ENCODE measurements at regions not wholly inside any gene's neighbourhood (a gene's known extent, or its start where the extent isn't known, plus 50 kb on each side); places are given as distances from the start of the nearest gene placed in this dataset.

DNA sequence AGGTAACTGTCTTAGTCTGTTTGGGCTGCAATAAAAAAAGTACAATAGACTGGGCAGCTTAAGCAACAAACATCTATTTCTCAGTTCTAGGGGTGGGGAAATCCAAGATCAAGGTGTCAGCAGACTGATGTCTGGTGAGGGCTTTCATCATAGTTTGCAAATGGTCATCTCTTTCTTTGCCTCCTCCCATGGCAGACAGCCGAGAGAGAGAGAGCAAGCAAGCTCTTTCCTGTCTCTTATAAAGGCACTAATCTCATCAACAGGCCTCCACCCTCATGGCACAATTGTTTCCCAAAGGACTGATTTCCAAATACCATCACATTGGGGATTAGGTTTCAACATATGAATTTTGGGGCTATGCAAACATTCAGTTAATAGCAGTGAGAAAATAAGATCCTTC, 445.6 kb upstream of the FLRT2 start:
- H3K27ac ChIP-seq (ENCODE audit: low read length): no peak overlapping the region
- no peaks in the 10 kb centered on the region for H3K36me3 ChIP-seq (ENCODE audit: control insufficient read depth in 1 of 2, insufficient read depth in 2 of 2, low read length in 2 of 2)
- no peak overlapping the region for H3K4me3 ChIP-seq (ENCODE audit: low read depth in 1 of 2, low read length in 2 of 2)
- no peaks in the 10 kb centered on the region for H3K27me3 ChIP-seq (ENCODE audit: low read depth, low read length)
- no peaks in the 10 kb centered on the region for H3K4me1 ChIP-seq (ENCODE audit: control insufficient read depth in 1 of 2, insufficient read depth in 2 of 2, low read length in 2 of 2)
- H3K9me3 ChIP-seq (ENCODE audit: control insufficient read depth in 1 of 2, low read length in 2 of 2): no peaks in the 10 kb centered on the region

DNA sequence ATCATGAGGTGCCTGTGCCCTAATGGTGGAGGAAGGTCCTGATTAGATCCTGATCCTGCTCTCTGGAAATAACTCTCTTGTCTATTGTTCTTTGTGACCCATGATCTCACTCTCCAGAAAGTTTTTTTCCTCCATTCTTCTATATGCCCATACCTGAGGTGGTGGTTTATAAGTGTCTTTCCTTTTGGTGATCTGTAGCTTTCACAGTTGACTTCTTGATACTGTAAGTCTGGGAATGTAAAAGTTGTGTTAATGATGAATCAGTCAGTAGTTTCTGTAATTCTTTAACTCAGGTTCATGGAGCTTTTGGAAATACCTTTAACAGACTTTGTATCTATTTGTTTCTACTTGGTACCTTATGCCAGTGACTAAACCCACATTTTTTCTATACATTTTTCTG, 444.0 kb upstream of the FLRT2 start:
- Histone ChIP-seq H3K27me3 (ENCODE audit: low read depth, low read length) (no peaks in the 10 kb centered on the region), H3K4me3 (ENCODE audit: low read depth in 1 of 2, low read length in 2 of 2) (no peak overlapping the region), H3K9me3 (ENCODE audit: control insufficient read depth in 1 of 2, low read length in 2 of 2) (no peaks in the 10 kb centered on the region), H3K36me3 (ENCODE audit: control insufficient read depth in 1 of 2, insufficient read depth in 2 of 2, low read length in 2 of 2) (no peaks in the 10 kb centered on the region), H3K27ac (ENCODE audit: low read length) (no peak overlapping the region), H3K4me1 (ENCODE audit: control insufficient read depth in 1 of 2, insufficient read depth in 2 of 2, low read length in 2 of 2) (no peaks in the 10 kb centered on the region)

DNA sequence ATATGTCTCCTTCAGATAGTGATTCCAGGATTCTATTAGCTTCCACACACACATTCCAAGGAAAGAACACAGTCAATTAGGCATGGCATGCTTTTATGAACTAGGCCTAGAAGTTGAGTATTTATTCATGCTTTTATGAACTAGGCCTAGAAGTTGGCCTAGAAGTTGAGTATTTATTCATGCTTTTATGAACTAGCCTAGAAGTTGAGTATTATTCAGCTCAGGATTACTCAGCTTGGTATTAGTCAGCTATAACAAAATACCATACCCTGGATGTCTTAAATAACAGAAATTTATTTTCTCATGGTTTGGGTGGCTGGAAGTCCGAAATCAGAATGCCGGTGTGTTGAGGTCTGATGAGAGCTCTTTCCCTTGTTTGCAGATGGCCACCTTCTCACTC, 442.7 kb upstream of the FLRT2 start:
- Histone ChIP-seq H3K36me3 (ENCODE audit: control insufficient read depth in 1 of 2, insufficient read depth in 2 of 2, low read length in 2 of 2) (no peaks in the 10 kb centered on the region), H3K9me3 (ENCODE audit: control insufficient read depth in 1 of 2, low read length in 2 of 2) (no peaks in the 10 kb centered on the region), H3K27ac (ENCODE audit: low read length) (no peak overlapping the region), H3K27me3 (ENCODE audit: low read depth, low read length) (no peaks in the 10 kb centered on the region), H3K4me3 (ENCODE audit: low read depth in 1 of 2, low read length in 2 of 2) (no peak overlapping the region), H3K4me1 (ENCODE audit: control insufficient read depth in 1 of 2, insufficient read depth in 2 of 2, low read length in 2 of 2) (no peaks in the 10 kb centered on the region)

GRCh38 chr14:85088192-85088591, 441.8 kb upstream of the FLRT2 start:
- Histone ChIP-seq H3K4me1 (ENCODE audit: control insufficient read depth in 1 of 2, insufficient read depth in 2 of 2, low read length in 2 of 2) (no peaks in the 10 kb centered on the region), H3K4me3 (ENCODE audit: low read depth in 1 of 2, low read length in 2 of 2) (no peak overlapping the region), H3K9me3 (ENCODE audit: control insufficient read depth in 1 of 2, low read length in 2 of 2) (no peaks in the 10 kb centered on the region), H3K27ac (ENCODE audit: low read length) (no peak overlapping the region), H3K27me3 (ENCODE audit: low read depth, low read length) (no peaks in the 10 kb centered on the region), H3K36me3 (ENCODE audit: control insufficient read depth in 1 of 2, insufficient read depth in 2 of 2, low read length in 2 of 2) (peaks cover 0 to 3% of the 10 kb centered on the region in 2 donors)

GRCh38 chr14:85090681-85091080, 439.3 kb upstream of the FLRT2 start:
- H3K9me3 ChIP-seq (ENCODE audit: control insufficient read depth in 1 of 2, low read length in 2 of 2): no peaks in the 10 kb centered on the region
- no peaks in the 10 kb centered on the region for H3K27me3 ChIP-seq (ENCODE audit: low read depth, low read length)
- H3K4me1 ChIP-seq (ENCODE audit: control insufficient read depth in 1 of 2, insufficient read depth in 2 of 2, low read length in 2 of 2): no peaks in the 10 kb centered on the region
- H3K4me3 ChIP-seq (ENCODE audit: low read depth in 1 of 2, low read length in 2 of 2): no peak overlapping the region
- H3K27ac ChIP-seq (ENCODE audit: low read length): no peak overlapping the region
- H3K36me3 ChIP-seq (ENCODE audit: control insufficient read depth in 1 of 2, insufficient read depth in 2 of 2, low read length in 2 of 2): peaks cover 0 to 14% of the 10 kb centered on the region in 2 donors

DNA sequence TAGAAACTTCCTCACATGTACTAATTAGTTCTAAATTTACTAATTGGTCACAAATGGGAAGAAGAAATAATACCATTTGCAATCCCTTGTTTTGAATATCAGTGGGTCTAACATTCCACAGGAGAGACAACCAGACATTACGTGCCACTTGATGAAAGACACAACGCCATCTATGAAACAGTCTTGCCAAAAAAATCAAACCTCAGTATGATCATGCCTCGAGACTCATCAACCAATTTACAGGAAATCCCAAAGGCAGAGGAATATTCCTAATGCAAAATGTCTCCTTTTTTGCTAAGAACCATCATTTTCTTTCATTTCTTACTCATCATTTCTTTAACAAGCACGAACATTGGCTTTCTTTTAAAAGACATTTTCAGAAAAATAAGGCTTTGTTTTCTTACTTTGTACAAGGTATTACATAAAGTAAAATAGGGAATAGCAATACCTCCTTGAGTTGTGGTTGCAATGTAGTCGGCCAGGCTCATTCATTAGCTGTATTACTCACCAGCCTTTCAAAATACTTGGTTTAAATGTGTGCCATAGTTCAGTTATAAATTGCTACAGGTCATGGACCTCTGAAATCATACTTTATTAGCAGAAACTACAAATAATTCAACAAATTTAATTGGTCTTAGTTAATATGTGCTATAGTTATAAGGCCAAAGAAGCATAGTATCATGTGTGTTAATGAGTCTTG, 436.2 kb upstream of the FLRT2 start:
- Histone ChIP-seq H3K4me1 (ENCODE audit: control insufficient read depth in 1 of 2, insufficient read depth in 2 of 2, low read length in 2 of 2) (no peaks in the 10 kb centered on the region), H3K36me3 (ENCODE audit: control insufficient read depth in 1 of 2, insufficient read depth in 2 of 2, low read length in 2 of 2) (peaks cover 0 to 14% of the 10 kb centered on the region in 2 donors), H3K4me3 (ENCODE audit: low read depth in 1 of 2, low read length in 2 of 2) (no peak overlapping the region)

DNA sequence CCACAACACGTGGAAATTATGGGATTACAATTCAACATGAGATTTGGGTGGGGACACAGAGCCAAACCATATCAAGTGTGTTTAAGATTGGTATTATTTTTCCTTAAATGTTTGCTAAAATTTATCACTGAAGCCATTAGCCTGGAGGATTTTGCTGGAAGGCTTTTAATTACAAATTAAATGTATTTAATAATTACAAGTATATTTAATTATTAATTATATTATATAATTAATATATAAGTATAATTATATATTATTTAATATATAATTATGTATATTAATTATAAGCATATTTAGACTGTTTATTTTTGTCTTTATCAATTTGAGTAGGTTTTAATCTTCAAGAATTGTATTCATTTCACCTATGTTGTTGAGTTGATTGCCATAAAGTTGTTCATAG, 427.4 kb upstream of the FLRT2 start:
- Histone ChIP-seq H3K4me3 (ENCODE audit: low read depth in 1 of 2, low read length in 2 of 2) (no peak overlapping the region), H3K9me3 (ENCODE audit: control insufficient read depth in 1 of 2, low read length in 2 of 2) (no peaks in the 10 kb centered on the region), H3K36me3 (ENCODE audit: control insufficient read depth in 1 of 2, insufficient read depth in 2 of 2, low read length in 2 of 2) (no peaks in the 10 kb centered on the region), H3K4me1 (ENCODE audit: control insufficient read depth in 1 of 2, insufficient read depth in 2 of 2, low read length in 2 of 2) (no peaks in the 10 kb centered on the region), H3K27me3 (ENCODE audit: low read depth, low read length) (no peaks in the 10 kb centered on the region), H3K27ac (ENCODE audit: low read length) (no peak overlapping the region)

More for the DNA sequence above, 436.2 kb upstream of the FLRT2 start:
- Histone ChIP-seq H3K9me3 (ENCODE audit: control insufficient read depth in 1 of 2, low read length in 2 of 2) (no peaks in the 10 kb centered on the region), H3K27me3 (ENCODE audit: low read depth, low read length) (no peaks in the 10 kb centered on the region), H3K27ac (ENCODE audit: low read length) (no peak overlapping the region)

GRCh38 chr14:85106506-85106905, 423.4 kb upstream of the FLRT2 start:
- H3K4me3 ChIP-seq (ENCODE audit: low read depth in 1 of 2, low read length in 2 of 2): no peak overlapping the region
- no peaks in the 10 kb centered on the region for H3K27me3 ChIP-seq (ENCODE audit: low read depth, low read length)
- no peaks in the 10 kb centered on the region for H3K4me1 ChIP-seq (ENCODE audit: control insufficient read depth in 1 of 2, insufficient read depth in 2 of 2, low read length in 2 of 2)
- H3K9me3 ChIP-seq (ENCODE audit: control insufficient read depth in 1 of 2, low read length in 2 of 2): no peaks in the 10 kb centered on the region
- no peak overlapping the region for H3K27ac ChIP-seq (ENCODE audit: low read length)
- H3K36me3 ChIP-seq (ENCODE audit: control insufficient read depth in 1 of 2, insufficient read depth in 2 of 2, low read length in 2 of 2): no peaks in the 10 kb centered on the region

DNA sequence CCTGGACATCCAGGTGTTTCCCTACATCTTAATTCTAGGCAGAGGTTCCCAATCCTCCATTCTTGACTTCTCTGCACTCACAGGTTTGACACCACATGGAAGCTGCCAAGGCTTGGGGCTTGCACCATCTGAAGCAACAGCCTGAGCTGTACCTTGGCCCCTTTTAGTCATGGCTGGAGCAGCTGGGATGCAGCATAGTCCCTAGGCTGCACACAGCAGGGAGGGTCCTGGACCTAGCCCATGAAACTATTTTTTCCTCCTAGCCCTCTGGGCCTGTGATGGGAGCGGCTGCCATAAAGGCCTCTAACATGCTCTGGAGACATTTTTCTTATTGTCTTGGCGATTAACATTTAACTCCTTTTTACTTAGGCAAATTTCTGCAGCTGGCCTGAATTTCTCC, 417.2 kb upstream of the FLRT2 start:
- Histone ChIP-seq H3K27ac (ENCODE audit: low read length) (no peak overlapping the region), H3K27me3 (ENCODE audit: low read depth, low read length) (no peaks in the 10 kb centered on the region), H3K4me3 (ENCODE audit: low read depth in 1 of 2, low read length in 2 of 2) (no peak overlapping the region), H3K36me3 (ENCODE audit: control insufficient read depth in 1 of 2, insufficient read depth in 2 of 2, low read length in 2 of 2) (no peaks in the 10 kb centered on the region), H3K4me1 (ENCODE audit: control insufficient read depth in 1 of 2, insufficient read depth in 2 of 2, low read length in 2 of 2) (no peaks in the 10 kb centered on the region), H3K9me3 (ENCODE audit: control insufficient read depth in 1 of 2, low read length in 2 of 2) (peaks cover 0 to 3% of the 10 kb centered on the region in 2 donors)

- Histone ChIP-seq H3K27ac (ENCODE audit: low read length) (no peak overlapping the region), H3K4me3 (ENCODE audit: low read depth in 1 of 2, low read length in 2 of 2) (no peak overlapping the region), H3K27me3 (ENCODE audit: low read depth, low read length) (no peaks in the 10 kb centered on the region), H3K36me3 (ENCODE audit: control insufficient read depth in 1 of 2, insufficient read depth in 2 of 2, low read length in 2 of 2) (no peaks in the 10 kb centered on the region), H3K9me3 (ENCODE audit: control insufficient read depth in 1 of 2, low read length in 2 of 2) (peaks cover 0 to 3% of the 10 kb centered on the region in 2 donors), H3K4me1 (ENCODE audit: control insufficient read depth in 1 of 2, insufficient read depth in 2 of 2, low read length in 2 of 2) (no peaks in the 10 kb centered on the region)
Measured at GRCh38 chr14:85115921-85116320, 414.0 kb upstream of the FLRT2 start.

DNA sequence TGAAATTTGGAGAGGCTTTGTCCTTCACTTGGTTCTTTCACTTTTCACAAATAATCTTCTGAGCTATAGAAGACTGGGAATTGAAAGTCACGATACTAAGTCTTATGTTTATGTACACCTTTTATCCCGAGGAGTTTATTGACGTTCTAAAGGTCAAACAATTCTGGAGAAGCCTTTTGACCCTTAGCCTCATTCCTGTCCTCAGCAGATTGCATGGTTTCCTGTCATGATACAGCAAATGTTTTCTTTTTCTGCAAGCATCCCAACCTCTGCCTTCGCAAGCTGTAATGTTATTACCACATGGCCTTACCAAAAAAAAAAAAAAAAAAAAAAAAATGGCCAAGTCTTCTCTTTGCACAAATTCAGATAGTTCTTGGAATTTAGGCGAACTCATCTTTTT, 411.7 kb upstream of the FLRT2 start:
- Histone ChIP-seq H3K4me1 (ENCODE audit: control insufficient read depth in 1 of 2, insufficient read depth in 2 of 2, low read length in 2 of 2) (no peaks in the 10 kb centered on the region), H3K27me3 (ENCODE audit: low read depth, low read length) (no peaks in the 10 kb centered on the region), H3K4me3 (ENCODE audit: low read depth in 1 of 2, low read length in 2 of 2) (no peak overlapping the region), H3K27ac (ENCODE audit: low read length) (no peak overlapping the region), H3K9me3 (ENCODE audit: control insufficient read depth in 1 of 2, low read length in 2 of 2) (no peaks in the 10 kb centered on the region), H3K36me3 (ENCODE audit: control insufficient read depth in 1 of 2, insufficient read depth in 2 of 2, low read length in 2 of 2) (no peaks in the 10 kb centered on the region)

DNA sequence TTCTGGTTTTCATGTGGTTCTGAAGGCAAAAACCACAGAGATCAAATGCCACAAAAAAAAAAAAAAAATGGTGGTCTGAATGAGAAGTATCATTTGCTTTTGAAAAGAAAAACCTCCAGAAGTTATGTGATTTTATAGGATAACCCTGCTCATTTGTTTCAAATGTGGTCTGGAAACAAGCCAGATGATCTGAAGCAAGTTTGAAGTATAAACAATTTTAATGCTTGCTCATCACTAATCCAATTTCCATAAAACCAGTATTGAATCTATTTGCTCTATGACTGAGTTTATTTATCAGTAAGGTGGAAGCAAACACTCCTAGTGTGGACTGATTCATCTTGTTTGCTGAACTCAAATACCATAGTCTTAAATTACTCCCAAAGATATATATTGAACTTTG, 407.3 kb upstream of the FLRT2 start:
- Histone ChIP-seq H3K36me3 (ENCODE audit: control insufficient read depth in 1 of 2, insufficient read depth in 2 of 2, low read length in 2 of 2) (no peaks in the 10 kb centered on the region), H3K4me3 (ENCODE audit: low read depth in 1 of 2, low read length in 2 of 2) (no peak overlapping the region), H3K27ac (ENCODE audit: low read length) (no peak overlapping the region), H3K27me3 (ENCODE audit: low read depth, low read length) (no peaks in the 10 kb centered on the region), H3K4me1 (ENCODE audit: control insufficient read depth in 1 of 2, insufficient read depth in 2 of 2, low read length in 2 of 2) (no peaks in the 10 kb centered on the region), H3K9me3 (ENCODE audit: control insufficient read depth in 1 of 2, low read length in 2 of 2) (no peaks in the 10 kb centered on the region)
